HEK293 (cell line): ENCODE measurements at regions not wholly inside any gene's neighbourhood (a gene's known extent, or its start where the extent isn't known, plus 50 kb on each side); places are given as distances from the start of the nearest gene placed in this dataset.

Experiments
- CTCF ChIA-PET: fragments of 350-600 bp; formaldehyde crosslinking; extraction: SDS; loops from one replicate; lab custom pipeline; 2021; ENCODE audit warnings: antibody characterized with exemption; lab: Yijun Ruan, JAX
- POLR2A ChIA-PET: fragments of 300-600 bp; formaldehyde crosslinking; extraction: SDS; loops from one replicate; lab custom pipeline; 2020; ENCODE audit warnings: antibody characterized with exemption, inconsistent platforms; lab: Yijun Ruan, JAX
- H3K27ac ChIP-seq: fragments of 200-500 bp; sonication (Bioruptor generic); 2 replicates; pipeline ENCODE4 v1.5.1; 2014; ENCODE audit warnings: low read depth, low read length, control low read depth, inconsistent platforms; ENCODE audit errors: extremely low read depth
- H3K36me3 ChIP-seq, 2 experiments: fragments of 200-500 bp in 1 of 2; sonication (Bioruptor generic) in 1 of 2; 1 replicate in 1 of 2; 2 replicates in 1 of 2; pipeline ENCODE4 v1.5.1; 2014 to 2017; ENCODE audit warnings: inconsistent platforms in 2 of 2, low read length in 2 of 2; ENCODE audit not compliant: control insufficient read depth in 2 of 2, insufficient read depth in 1 of 2
- H3K4me1 ChIP-seq: fragments of 200-500 bp; sonication (Bioruptor generic); 2 replicates; pipeline ENCODE4 v1.5.1; 2014; ENCODE audit warnings: mild to moderate bottlenecking, low read length, inconsistent platforms; ENCODE audit not compliant: control insufficient read depth, insufficient read depth
- H3K4me3 ChIP-seq: 2 replicates; pipeline ENCODE4 v1.5.1; 2011; ENCODE audit warnings: low read depth, mild to moderate bottlenecking, control low read depth, low read length, moderate library complexity
- H3K9me3 ChIP-seq: fragments of 200-500 bp; sonication (Bioruptor generic); 2 replicates; pipeline ENCODE4 v1.5.1; 2014; ENCODE audit warnings: low read depth, low read length, inconsistent platforms; ENCODE audit not compliant: control insufficient read depth, insufficient read depth
- ATF2 ChIP-seq: fragments of 450-650 bp; formaldehyde crosslinking; IDR thresholded peaks from 2 replicates; pipeline ENCODE4 v1.5.1; 2016; ENCODE audit warnings: missing biosample characterization, missing genetic modification characterization, low read depth
- CTCF ChIP-seq: fragments of 450-650 bp; formaldehyde crosslinking; IDR thresholded peaks from 2 replicates; pipeline ENCODE4 v1.5.1; 2016; ENCODE audit warnings: missing biosample characterization, missing genetic modification characterization
- HOXC10 ChIP-seq: sonication (generic); formaldehyde crosslinking; IDR thresholded peaks from 2 replicates; pipeline ENCODE4 v1.8.1; 2023; ENCODE audit warnings: mild to moderate bottlenecking, missing genetic modification reagents
- KLF1 ChIP-seq: fragments of 450-650 bp; formaldehyde crosslinking; IDR thresholded peaks from 2 replicates; pipeline ENCODE4 v1.5.1; 2016; ENCODE audit warnings: missing biosample characterization, missing genetic modification characterization
- KLF7 ChIP-seq: fragments of 450-650 bp; formaldehyde crosslinking; IDR thresholded peaks from 2 replicates; pipeline ENCODE4 v1.5.1; 2016; ENCODE audit warnings: missing biosample characterization, missing genetic modification characterization, borderline replicate concordance
- MEIS1 ChIP-seq: sonication (generic); formaldehyde crosslinking; IDR thresholded peaks from 2 replicates; pipeline ENCODE4 v1.8.1; 2022; ENCODE audit warnings: missing genetic modification reagents, mild to moderate bottlenecking, borderline replicate concordance
- REST ChIP-seq: fragments of 450-650 bp; formaldehyde crosslinking; IDR thresholded peaks from 2 replicates; pipeline ENCODE4 v1.5.1; 2016; ENCODE audit warnings: missing biosample characterization, missing genetic modification characterization
- SCRT2 ChIP-seq: fragments of 450-650 bp; formaldehyde crosslinking; IDR thresholded peaks from 2 replicates; pipeline ENCODE4 v1.5.1; 2016; ENCODE audit warnings: missing biosample characterization, missing genetic modification characterization
- TSHZ1 ChIP-seq: fragments of 450-650 bp; formaldehyde crosslinking; IDR thresholded peaks from 2 replicates; pipeline ENCODE4 v1.5.1; 2016; ENCODE audit warnings: missing biosample characterization, missing genetic modification characterization, borderline replicate concordance
- ZNF112 ChIP-seq: fragments of 450-650 bp; formaldehyde crosslinking; IDR thresholded peaks from 2 replicates; pipeline ENCODE4 v1.5.0; 2017; ENCODE audit warnings: missing biosample characterization, missing genetic modification characterization
- ZNF2 ChIP-seq: fragments of 450-650 bp; formaldehyde crosslinking; IDR thresholded peaks from 2 replicates; pipeline ENCODE4 v1.5.1; 2016; ENCODE audit warnings: missing biosample characterization, missing genetic modification characterization
- ZNF404 ChIP-seq: fragments of 450-650 bp; formaldehyde crosslinking; IDR thresholded peaks from 2 replicates; pipeline ENCODE4 v1.5.1; 2017; ENCODE audit warnings: missing biosample characterization, missing genetic modification characterization
- ZNF423 ChIP-seq: fragments of 450-650 bp; formaldehyde crosslinking; IDR thresholded peaks from 2 replicates; pipeline ENCODE4 v1.5.1; 2016; ENCODE audit warnings: missing biosample characterization, missing genetic modification characterization
- ZNF548 ChIP-seq: fragments of 450-650 bp; formaldehyde crosslinking; IDR thresholded peaks from 2 replicates; pipeline ENCODE4 v1.5.1; 2016; ENCODE audit warnings: missing biosample characterization, missing genetic modification characterization
- ZSCAN18 ChIP-seq: fragments of 450-650 bp; formaldehyde crosslinking; IDR thresholded peaks from 2 replicates; pipeline ENCODE4 v1.5.1; 2016; ENCODE audit warnings: missing biosample characterization, missing genetic modification characterization
- ZSCAN30 ChIP-seq: fragments of 450-650 bp; IDR thresholded peaks from 2 replicates; pipeline ENCODE4 v1.5.1; 2018; ENCODE audit warnings: missing biosample characterization, mild to moderate bottlenecking, missing genetic modification characterization, moderate library complexity
- ZSCAN4 ChIP-seq: fragments of 450-650 bp; formaldehyde crosslinking; IDR thresholded peaks from 2 replicates; pipeline ENCODE4 v1.5.1; 2017; ENCODE audit warnings: missing biosample characterization, missing genetic modification characterization

- TF ChIP-seq ZNF423 (no peak), MEIS1 (CRISPR knock-in tag) (no peak), SCRT2 (tag by site-specific recombination) (no peak), ATF2 (tag by site-specific recombination) (no peak), ZNF112 (no peak), ZNF404 (tag by site-specific recombination) (no peak), ZNF2 (tag by site-specific recombination) (no peak), ZSCAN18 (tag by site-specific recombination) (no peak), ZNF548 (tag by site-specific recombination) (no peak), ZSCAN4 (tag by site-specific recombination) (no peak)
Observed at GRCh38 chr3:180274536-180274935, 237.8 kb upstream of the PEX5L start (continued).

- ChIA-PET CTCF (no interaction called here), POLR2A (no interaction called here)
- no peaks in the 10 kb centered on the region for H3K4me1 ChIP-seq
- no peaks in the 10 kb centered on the region for H3K9me3 ChIP-seq
- TF ChIP-seq HOXC10 (CRISPR knock-in tag) (no peak), KLF1 (tag by site-specific recombination) (no peak)
- H3K36me3 ChIP-seq: no peaks in the 10 kb centered on the region
- no peak overlapping the region for H3K27ac ChIP-seq
- no peak overlapping the region for H3K4me3 ChIP-seq
Observed at GRCh38 chr3:180275176-180275575, 238.4 kb upstream of the PEX5L start.

GRCh38 chr3:180277041-180277440, 240.3 kb upstream of the PEX5L start:
- no peaks in the 10 kb centered on the region for H3K36me3 ChIP-seq
- H3K27ac ChIP-seq: no peak overlapping the region
- ChIA-PET CTCF (interaction anchor here (0.6 kb wide), 1 partner anchor 88 kb away, joined by 3 read pairs; no protein-coding TSS in a partner anchor), POLR2A (interaction anchor here (0.7 kb wide), 1 partner anchor 78 kb away, joined by 3 read pairs; no protein-coding TSS in a partner anchor)
- no peak overlapping the region for H3K4me3 ChIP-seq
- H3K4me1 ChIP-seq: no peaks in the 10 kb centered on the region
- no peaks in the 10 kb centered on the region for H3K9me3 ChIP-seq
- TF ChIP-seq REST (tag by site-specific recombination) (no peak), KLF7 (no peak), TSHZ1 (tag by site-specific recombination) (no peak), ZSCAN18 (tag by site-specific recombination) (no peak), ZSCAN30 (tag by site-specific recombination) (no peak), CTCF (tag by site-specific recombination) (no peak)
